ENCODE measurements at regions not wholly inside any gene's neighbourhood (a gene's known extent, or its start where the extent isn't known, plus 50 kb on each side); places are given as distances from the start of the nearest gene placed in this dataset.

DNA sequence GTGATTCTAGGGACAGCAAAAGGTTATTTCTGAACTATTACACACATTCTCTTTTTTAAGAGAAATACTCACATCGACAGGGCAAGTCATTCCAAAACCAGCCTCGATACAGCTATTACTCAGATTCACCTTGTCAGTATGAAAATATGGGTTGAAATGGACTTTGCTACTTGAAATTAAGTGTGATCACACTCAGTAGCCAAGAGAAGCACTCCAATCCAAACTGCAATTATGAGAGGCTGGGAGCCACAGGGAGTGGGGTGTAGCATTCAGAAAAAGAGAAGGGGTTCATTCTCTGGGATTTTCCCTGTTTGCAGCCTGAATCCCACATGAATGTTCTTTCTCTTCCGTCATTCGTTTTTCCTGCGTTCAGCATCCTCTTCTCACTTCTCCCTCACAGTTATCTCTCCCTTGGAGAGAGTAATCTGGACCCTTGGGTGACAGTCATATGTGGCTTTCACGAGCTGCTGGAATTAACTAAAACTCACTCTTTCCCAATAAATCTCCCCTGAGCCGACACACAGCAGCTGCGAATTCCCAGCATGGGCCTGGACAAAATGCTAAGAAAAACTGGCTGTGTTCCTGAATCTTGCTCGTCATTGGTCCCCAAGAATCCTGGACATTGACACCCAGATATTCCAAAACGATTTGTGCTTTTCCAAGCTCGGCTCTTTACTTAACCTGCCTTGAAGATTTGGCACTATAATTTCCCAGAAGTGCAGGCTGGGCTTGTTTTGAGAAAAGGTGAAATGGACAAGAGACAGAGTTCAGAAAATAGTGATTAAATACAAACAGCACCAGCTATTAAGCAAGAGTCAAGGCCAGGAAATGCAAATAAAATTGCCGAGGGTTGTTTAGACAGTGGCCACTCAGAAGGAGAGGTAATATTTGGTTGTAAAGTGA lies 199.5 kb upstream of the PLEKHG7 start (continued):
- TF ChIP-seq, protein P1, sequence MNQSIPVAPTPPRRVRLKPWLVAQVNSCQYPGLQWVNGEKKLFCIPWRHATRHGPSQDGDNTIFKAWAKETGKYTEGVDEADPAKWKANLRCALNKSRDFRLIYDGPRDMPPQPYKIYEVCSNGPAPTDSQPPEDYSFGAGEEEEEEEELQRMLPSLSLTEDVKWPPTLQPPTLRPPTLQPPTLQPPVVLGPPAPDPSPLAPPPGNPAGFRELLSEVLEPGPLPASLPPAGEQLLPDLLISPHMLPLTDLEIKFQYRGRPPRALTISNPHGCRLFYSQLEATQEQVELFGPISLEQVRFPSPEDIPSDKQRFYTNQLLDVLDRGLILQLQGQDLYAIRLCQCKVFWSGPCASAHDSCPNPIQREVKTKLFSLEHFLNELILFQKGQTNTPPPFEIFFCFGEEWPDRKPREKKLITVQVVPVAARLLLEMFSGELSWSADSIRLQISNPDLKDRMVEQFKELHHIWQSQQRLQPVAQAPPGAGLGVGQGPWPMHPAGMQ (IDR thresholded peaks at IDR 0.05; ENCODE audit: borderline replicate concordance), result no peak
- peak; percentile 96 for TF ChIP-seq EED (IDR thresholded peaks at IDR 0.05; ENCODE audit: low read depth)
- no peak for TF ChIP-seq NFYA (IDR thresholded peaks at IDR 0.05; ENCODE audit: borderline replicate concordance, low read depth, low read length)
- TF ChIP-seq JUNB (IDR thresholded peaks at IDR 0.05), result peak; percentile 100
- no peak for TF ChIP-seq CBX3 (IDR thresholded peaks at IDR 0.05; ENCODE audit: borderline replicate concordance, low read depth)
- TF ChIP-seq RUNX3 (IDR thresholded peaks at IDR 0.05; ENCODE audit: low read length), result peak; percentile 89
- TF ChIP-seq SIX5 (IDR thresholded peaks at IDR 0.05; ENCODE audit: low read depth, low read length, severe bottlenecking), result no peak
- TF ChIP-seq, protein P2, sequence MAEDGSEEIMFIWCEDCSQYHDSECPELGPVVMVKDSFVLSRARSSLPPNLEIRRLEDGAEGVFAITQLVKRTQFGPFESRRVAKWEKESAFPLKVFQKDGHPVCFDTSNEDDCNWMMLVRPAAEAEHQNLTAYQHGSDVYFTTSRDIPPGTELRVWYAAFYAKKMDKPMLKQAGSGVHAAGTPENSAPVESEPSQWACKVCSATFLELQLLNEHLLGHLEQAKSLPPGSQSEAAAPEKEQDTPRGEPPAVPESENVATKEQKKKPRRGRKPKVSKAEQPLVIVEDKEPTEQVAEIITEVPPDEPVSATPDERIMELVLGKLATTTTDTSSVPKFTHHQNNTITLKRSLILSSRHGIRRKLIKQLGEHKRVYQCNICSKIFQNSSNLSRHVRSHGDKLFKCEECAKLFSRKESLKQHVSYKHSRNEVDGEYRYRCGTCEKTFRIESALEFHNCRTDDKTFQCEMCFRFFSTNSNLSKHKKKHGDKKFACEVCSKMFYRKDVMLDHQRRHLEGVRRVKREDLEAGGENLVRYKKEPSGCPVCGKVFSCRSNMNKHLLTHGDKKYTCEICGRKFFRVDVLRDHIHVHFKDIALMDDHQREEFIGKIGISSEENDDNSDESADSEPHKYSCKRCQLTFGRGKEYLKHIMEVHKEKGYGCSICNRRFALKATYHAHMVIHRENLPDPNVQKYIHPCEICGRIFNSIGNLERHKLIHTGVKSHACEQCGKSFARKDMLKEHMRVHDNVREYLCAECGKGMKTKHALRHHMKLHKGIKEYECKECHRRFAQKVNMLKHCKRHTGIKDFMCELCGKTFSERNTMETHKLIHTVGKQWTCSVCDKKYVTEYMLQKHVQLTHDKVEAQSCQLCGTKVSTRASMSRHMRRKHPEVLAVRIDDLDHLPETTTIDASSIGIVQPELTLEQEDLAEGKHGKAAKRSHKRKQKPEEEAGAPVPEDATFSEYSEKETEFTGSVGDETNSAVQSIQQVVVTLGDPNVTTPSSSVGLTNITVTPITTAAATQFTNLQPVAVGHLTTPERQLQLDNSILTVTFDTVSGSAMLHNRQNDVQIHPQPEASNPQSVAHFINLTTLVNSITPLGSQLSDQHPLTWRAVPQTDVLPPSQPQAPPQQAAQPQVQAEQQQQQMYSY (CRISPR knock-in tag; IDR thresholded peaks at IDR 0.05), result no peak
- no peak for TF ChIP-seq SUZ12 (IDR thresholded peaks at IDR 0.05; ENCODE audit: unreplicated experiment)
- peak; percentile 24; the same call in 1 of the 2 replicates for TF ChIP-seq POLR2AphosphoS2 (IDR thresholded peaks at IDR 0.05; ENCODE audit: low read depth, low read length)
- TF ChIP-seq ESRRA (IDR thresholded peaks at IDR 0.05; ENCODE audit: low read length), result no peak
- TF ChIP-seq, protein P3, sequence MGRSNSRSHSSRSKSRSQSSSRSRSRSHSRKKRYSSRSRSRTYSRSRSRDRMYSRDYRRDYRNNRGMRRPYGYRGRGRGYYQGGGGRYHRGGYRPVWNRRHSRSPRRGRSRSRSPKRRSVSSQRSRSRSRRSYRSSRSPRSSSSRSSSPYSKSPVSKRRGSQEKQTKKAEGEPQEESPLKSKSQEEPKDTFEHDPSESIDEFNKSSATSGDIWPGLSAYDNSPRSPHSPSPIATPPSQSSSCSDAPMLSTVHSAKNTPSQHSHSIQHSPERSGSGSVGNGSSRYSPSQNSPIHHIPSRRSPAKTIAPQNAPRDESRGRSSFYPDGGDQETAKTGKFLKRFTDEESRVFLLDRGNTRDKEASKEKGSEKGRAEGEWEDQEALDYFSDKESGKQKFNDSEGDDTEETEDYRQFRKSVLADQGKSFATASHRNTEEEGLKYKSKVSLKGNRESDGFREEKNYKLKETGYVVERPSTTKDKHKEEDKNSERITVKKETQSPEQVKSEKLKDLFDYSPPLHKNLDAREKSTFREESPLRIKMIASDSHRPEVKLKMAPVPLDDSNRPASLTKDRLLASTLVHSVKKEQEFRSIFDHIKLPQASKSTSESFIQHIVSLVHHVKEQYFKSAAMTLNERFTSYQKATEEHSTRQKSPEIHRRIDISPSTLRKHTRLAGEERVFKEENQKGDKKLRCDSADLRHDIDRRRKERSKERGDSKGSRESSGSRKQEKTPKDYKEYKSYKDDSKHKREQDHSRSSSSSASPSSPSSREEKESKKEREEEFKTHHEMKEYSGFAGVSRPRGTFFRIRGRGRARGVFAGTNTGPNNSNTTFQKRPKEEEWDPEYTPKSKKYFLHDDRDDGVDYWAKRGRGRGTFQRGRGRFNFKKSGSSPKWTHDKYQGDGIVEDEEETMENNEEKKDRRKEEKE (IDR thresholded peaks at IDR 0.05), result no peak
- TF ChIP-seq PAX5 (IDR thresholded peaks at IDR 0.05; ENCODE audit: borderline replicate concordance, low read depth, low read length), result peak; percentile 75
- peak; percentile 79 to 80 for TF ChIP-seq BHLHE40 (IDR thresholded peaks at IDR 0.05; ENCODE audit: borderline replicate concordance in 1 of 2, low read depth in 2 of 2, low read length in 1 of 2)
- no peak; the same call in 1 of the 2 replicates for TF ChIP-seq TAF1 (IDR thresholded peaks at IDR 0.05; ENCODE audit: borderline replicate concordance, low read depth, low read length)
- peak; percentile 95 for TF ChIP-seq JUND (IDR thresholded peaks at IDR 0.05; ENCODE audit: low read depth, low read length)
- TF ChIP-seq NR2F1 (conservative IDR thresholded peaks at IDR 0.05), result peak; percentile 83
- no peak for TF ChIP-seq HDAC6 (IDR thresholded peaks at IDR 0.05; ENCODE audit: unreplicated experiment)
- no peak for TF ChIP-seq RAD51 (IDR thresholded peaks at IDR 0.05)
- TF ChIP-seq SPI1 (IDR thresholded peaks at IDR 0.05; ENCODE audit: borderline replicate concordance, insufficient read depth, low read depth, low read length), result peak; percentile 44; the same call in 1 of the 2 replicates
- TF ChIP-seq POLR2A (IDR thresholded peaks at IDR 0.05; ENCODE audit: low read depth, low read length), result no peak
- TF ChIP-seq ZNF622 (IDR thresholded peaks at IDR 0.05), result no peak
- no peak for TF ChIP-seq YY1 (IDR thresholded peaks at IDR 0.05; ENCODE audit: low read depth, low read length)

Data from GM12878 (cell line).